ENCODE measurements at regions not wholly inside any gene's neighbourhood (a gene's known extent, or its start where the extent isn't known, plus 50 kb on each side); places are given as distances from the start of the nearest gene placed in this dataset.

DNA sequence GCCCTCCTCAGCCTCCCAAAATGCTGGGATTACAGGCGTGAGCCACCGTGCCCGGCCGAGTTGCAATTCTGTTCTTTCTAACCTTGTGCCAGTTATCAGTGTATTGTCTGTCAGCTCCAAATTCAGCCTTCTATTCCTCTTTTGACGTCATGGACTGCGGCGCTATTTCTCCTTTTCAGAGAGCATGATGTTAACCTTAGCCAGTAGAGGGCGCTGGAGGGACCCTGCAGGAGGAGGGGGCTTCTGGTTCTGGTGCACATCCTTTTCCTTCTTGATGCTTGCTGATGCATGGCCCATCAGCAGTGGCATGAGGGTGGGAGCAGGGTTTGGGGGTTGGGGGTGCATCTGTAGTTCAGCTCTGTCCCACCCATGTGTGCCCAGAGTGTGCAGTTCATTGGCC is 179.3 kb upstream of the RMST start:
- CTCF ChIA-PET, result no interaction called here
- POLR2A ChIA-PET, result no interaction called here
- Histone ChIP-seq H3K9ac (ENCODE audit: low read length) (no peak overlapping the region), H2AFZ (ENCODE audit: low read depth, low read length, poor library complexity, severe bottlenecking) (no peak overlapping the region), H3K4me2 (ENCODE audit: low read length) (no peak overlapping the region), H3K36me3 (ENCODE audit: control insufficient read depth in 1 of 2, insufficient read depth in 2 of 2, low read length in 2 of 2) (no peaks in the 10 kb centered on the region), H3K4me1 (ENCODE audit: control insufficient read depth in 1 of 2, insufficient read depth in 2 of 2, low read length in 2 of 2) (no peaks in the 10 kb centered on the region), H3K27me3 (ENCODE audit: insufficient read depth, low read length) (no peaks in the 10 kb centered on the region), H3K9me3 (ENCODE audit: control insufficient read depth in 1 of 2, insufficient read depth in 1 of 2, low read depth in 1 of 2, low read length in 2 of 2) (no peaks in the 10 kb centered on the region), H3K4me3 (replicated peaks in 1 of 2; ENCODE audit: low read depth in 1 of 2, low read length in 2 of 2) (no peak overlapping the region), H4K20me1 (ENCODE audit: insufficient read depth) (no peaks in the 10 kb centered on the region), H3K27ac (ENCODE audit: low read depth, low read length) (no peak overlapping the region), H3K9me2 (ENCODE audit: insufficient read depth) (no peaks in the 10 kb centered on the region), H3K79me2 (ENCODE audit: insufficient read depth, low read length) (no peaks in the 10 kb centered on the region)
- BruUV-seq (replicated peaks), result no TSS peak
- RAD21 ChIA-PET (ENCODE audit: low non-redundant PET in 1 of 2, low total read pairs in 2 of 2, uncharacterized antibody in 2 of 2, unreplicated experiment in 2 of 2), result no interaction called here
- ATAC-seq (no peak), DNase-seq (ENCODE audit: low read depth, low spot score) (no peak)
- intact Hi-C loops (cut with micrococcal nuclease), result no loop called here
- TF ChIP-seq, protein P1, sequence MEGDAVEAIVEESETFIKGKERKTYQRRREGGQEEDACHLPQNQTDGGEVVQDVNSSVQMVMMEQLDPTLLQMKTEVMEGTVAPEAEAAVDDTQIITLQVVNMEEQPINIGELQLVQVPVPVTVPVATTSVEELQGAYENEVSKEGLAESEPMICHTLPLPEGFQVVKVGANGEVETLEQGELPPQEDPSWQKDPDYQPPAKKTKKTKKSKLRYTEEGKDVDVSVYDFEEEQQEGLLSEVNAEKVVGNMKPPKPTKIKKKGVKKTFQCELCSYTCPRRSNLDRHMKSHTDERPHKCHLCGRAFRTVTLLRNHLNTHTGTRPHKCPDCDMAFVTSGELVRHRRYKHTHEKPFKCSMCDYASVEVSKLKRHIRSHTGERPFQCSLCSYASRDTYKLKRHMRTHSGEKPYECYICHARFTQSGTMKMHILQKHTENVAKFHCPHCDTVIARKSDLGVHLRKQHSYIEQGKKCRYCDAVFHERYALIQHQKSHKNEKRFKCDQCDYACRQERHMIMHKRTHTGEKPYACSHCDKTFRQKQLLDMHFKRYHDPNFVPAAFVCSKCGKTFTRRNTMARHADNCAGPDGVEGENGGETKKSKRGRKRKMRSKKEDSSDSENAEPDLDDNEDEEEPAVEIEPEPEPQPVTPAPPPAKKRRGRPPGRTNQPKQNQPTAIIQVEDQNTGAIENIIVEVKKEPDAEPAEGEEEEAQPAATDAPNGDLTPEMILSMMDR (IDR thresholded peaks at IDR 0.05 in 2 of 3, conservative IDR thresholded peaks at IDR 0.05 in 1 of 3; ENCODE audit: borderline replicate concordance in 1 of 3, insufficient read depth in 1 of 3, low read depth in 2 of 3, low read length in 2 of 3), result peak; percentile 13 to 41 (median 17); a peak in 3 of 6 replicates
- no peak for TF ChIP-seq ELF1 (IDR thresholded peaks at IDR 0.05; ENCODE audit: borderline replicate concordance, low read depth)

DNA sequence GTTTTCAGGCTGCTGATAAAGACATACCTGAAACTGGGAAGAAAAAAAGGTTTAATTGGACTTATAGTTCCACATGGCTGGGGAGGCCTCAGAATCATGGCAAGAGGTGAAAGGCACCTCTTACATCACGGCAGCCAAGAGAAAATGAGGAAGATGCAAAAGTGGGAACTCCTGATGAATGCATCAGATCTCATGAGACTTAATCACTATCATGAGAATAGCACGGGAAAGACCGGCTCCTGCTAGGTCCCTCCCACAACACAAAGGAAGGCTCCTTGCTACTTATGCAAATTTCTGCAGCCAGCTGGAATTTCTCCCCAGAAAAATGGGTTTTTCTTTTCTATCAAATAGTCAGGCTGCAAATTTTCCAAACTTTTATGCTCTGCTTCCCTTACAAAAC is 174.1 kb upstream of the RMST start:
- Histone ChIP-seq H3K4me1 (ENCODE audit: control insufficient read depth in 1 of 2, insufficient read depth in 2 of 2, low read length in 2 of 2) (no peaks in the 10 kb centered on the region), H3K27ac (ENCODE audit: low read depth, low read length) (no peak overlapping the region), H3K4me2 (ENCODE audit: low read length) (no peak overlapping the region), H3K9me2 (ENCODE audit: insufficient read depth) (no peaks in the 10 kb centered on the region), H3K4me3 (replicated peaks in 1 of 2; ENCODE audit: low read depth in 1 of 2, low read length in 2 of 2) (no peak overlapping the region), H3K79me2 (ENCODE audit: insufficient read depth, low read length) (no peaks in the 10 kb centered on the region), H3K9ac (ENCODE audit: low read length) (no peak overlapping the region), H4K20me1 (ENCODE audit: insufficient read depth) (no peaks in the 10 kb centered on the region), H2AFZ (ENCODE audit: low read depth, low read length, poor library complexity, severe bottlenecking) (no peak overlapping the region), H3K36me3 (ENCODE audit: control insufficient read depth in 1 of 2, insufficient read depth in 2 of 2, low read length in 2 of 2) (no peaks in the 10 kb centered on the region), H3K9me3 (ENCODE audit: control insufficient read depth in 1 of 2, insufficient read depth in 1 of 2, low read depth in 1 of 2, low read length in 2 of 2) (no peaks in the 10 kb centered on the region), H3K27me3 (ENCODE audit: insufficient read depth, low read length) (no peaks in the 10 kb centered on the region)
- intact Hi-C loops (cut with micrococcal nuclease), result no loop called here
- ATAC-seq (no peak), DNase-seq (ENCODE audit: low read depth, low spot score) (no peak)
- ChIA-PET RAD21 (ENCODE audit: low non-redundant PET in 1 of 2, low total read pairs in 2 of 2, uncharacterized antibody in 2 of 2, unreplicated experiment in 2 of 2) (no interaction called here), CTCF (no interaction called here), POLR2A (no interaction called here)
- BruUV-seq (replicated peaks), result no TSS peak
- no peak for TF ChIP-seq RAD21 (IDR thresholded peaks at IDR 0.05; ENCODE audit: low read depth)
- TF ChIP-seq EZH2 (IDR thresholded peaks at IDR 0.05), result no peak
- TF ChIP-seq SIN3A (IDR thresholded peaks at IDR 0.05; ENCODE audit: low read depth), result no peak
- TF ChIP-seq, protein P2, sequence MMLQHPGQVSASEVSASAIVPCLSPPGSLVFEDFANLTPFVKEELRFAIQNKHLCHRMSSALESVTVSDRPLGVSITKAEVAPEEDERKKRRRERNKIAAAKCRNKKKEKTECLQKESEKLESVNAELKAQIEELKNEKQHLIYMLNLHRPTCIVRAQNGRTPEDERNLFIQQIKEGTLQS (IDR thresholded peaks at IDR 0.05), result no peak
- no peak for TF ChIP-seq EZH2phosphoT487 (IDR thresholded peaks at IDR 0.05; ENCODE audit: borderline replicate concordance)
- no peak for TF ChIP-seq EGR1 (IDR thresholded peaks at IDR 0.05; ENCODE audit: low read depth)
- TF ChIP-seq JUND (IDR thresholded peaks at IDR 0.05), result no peak
- TF ChIP-seq, protein P3, sequence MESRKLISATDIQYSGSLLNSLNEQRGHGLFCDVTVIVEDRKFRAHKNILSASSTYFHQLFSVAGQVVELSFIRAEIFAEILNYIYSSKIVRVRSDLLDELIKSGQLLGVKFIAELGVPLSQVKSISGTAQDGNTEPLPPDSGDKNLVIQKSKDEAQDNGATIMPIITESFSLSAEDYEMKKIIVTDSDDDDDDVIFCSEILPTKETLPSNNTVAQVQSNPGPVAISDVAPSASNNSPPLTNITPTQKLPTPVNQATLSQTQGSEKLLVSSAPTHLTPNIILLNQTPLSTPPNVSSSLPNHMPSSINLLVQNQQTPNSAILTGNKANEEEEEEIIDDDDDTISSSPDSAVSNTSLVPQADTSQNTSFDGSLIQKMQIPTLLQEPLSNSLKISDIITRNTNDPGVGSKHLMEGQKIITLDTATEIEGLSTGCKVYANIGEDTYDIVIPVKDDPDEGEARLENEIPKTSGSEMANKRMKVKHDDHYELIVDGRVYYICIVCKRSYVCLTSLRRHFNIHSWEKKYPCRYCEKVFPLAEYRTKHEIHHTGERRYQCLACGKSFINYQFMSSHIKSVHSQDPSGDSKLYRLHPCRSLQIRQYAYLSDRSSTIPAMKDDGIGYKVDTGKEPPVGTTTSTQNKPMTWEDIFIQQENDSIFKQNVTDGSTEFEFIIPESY (IDR thresholded peaks at IDR 0.05; ENCODE audit: extremely low read depth, insufficient replicate concordance, low read length), result no peak
- TF ChIP-seq SP1 (IDR thresholded peaks at IDR 0.05; ENCODE audit: low read depth), result no peak
- no peak for TF ChIP-seq CEBPB (IDR thresholded peaks at IDR 0.05; ENCODE audit: low read depth)
- TF ChIP-seq POLR2AphosphoS5 (IDR thresholded peaks at IDR 0.05; ENCODE audit: low read depth, low read length), result no peak
- TF ChIP-seq ZNF274 (IDR thresholded peaks at IDR 0.05; ENCODE audit: low read depth, low read length), result no peak
- TF ChIP-seq YY1 (IDR thresholded peaks at IDR 0.05; ENCODE audit: extremely low read depth, insufficient replicate concordance, low read depth, low read length), result no peak

All from HCT116 (cell line).